Activated naive CD8-positive, alpha-beta T cell treated with anti-CD3 and anti-CD28 coated beads for 36 hours (primary cell): ENCODE measurements at regions not wholly inside any gene's neighbourhood (a gene's known extent, or its start where the extent isn't known, plus 50 kb on each side); places are given as distances from the start of the nearest gene placed in this dataset.

Experiments used
- DNase-seq: peaks from one replicate; pipeline ENCODE4 v3.0.0; 2021
- H3K27ac Mint-ChIP-seq: one replicate; pipeline ENCODE4 v1.8.0; 2022; ENCODE audit warnings: mild to moderate bottlenecking, moderate library complexity, mixed read lengths
- H3K27me3 Mint-ChIP-seq: one replicate; pipeline ENCODE4 v1.8.0; 2022; ENCODE audit warnings: mild to moderate bottlenecking, mixed read lengths
- H3K36me3 Mint-ChIP-seq: one replicate; pipeline ENCODE4 v1.8.0; 2021; ENCODE audit warnings: mild to moderate bottlenecking, mixed read lengths
- H3K4me1 Mint-ChIP-seq: one replicate; pipeline ENCODE4 v1.8.0; 2021; ENCODE audit warnings: mixed read lengths
- H3K4me3 Mint-ChIP-seq: one replicate; pipeline ENCODE4 v1.8.0; 2022; ENCODE audit warnings: mild to moderate bottlenecking, moderate library complexity, mixed read lengths
- H3K9me3 Mint-ChIP-seq: one replicate; pipeline ENCODE4 v1.8.0; 2022; ENCODE audit warnings: mixed read lengths

DNA sequence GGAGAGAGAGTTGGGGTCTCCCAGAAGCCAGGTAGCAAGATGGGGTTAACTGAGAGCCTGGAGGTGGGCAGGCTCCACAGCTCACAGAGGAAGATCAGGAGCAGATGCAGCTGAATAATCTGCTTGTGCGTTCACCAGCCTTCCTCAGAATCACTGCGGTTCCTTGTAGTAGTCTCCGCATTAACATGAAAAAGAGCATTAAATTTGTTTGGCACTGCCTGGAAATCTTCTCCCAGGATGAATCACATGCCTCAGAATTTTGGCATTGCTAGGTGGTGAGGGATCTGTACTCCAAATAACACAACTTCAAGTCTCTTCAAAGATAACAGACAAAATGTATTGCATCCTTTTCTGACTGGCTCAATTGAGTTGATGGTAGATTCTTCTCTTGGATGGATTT lies 700.6 kb upstream of the ARRDC4 start:
- no peak overlapping the region for H3K27ac Mint-ChIP-seq
- no peaks in the 10 kb centered on the region for H3K27me3 Mint-ChIP-seq

DNA sequence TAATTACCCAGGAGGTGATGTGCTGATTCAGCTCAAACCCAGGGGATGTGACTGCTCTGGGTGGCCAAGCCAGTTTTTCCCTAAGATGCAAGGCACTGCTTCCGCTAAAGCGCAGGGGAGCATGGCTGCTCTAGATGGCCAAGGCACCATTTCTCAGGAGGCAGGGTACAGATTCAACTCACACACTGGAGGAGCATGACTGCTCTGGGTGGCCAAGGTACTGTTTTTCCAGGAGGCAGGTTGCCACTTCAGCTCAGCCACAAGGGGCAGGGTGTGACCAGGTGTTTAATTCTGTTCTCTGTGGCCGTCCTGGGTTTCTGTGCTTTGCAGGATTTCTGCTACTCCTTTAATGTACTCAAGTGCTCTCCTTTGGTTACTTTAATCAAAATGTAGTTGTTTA lies 659.3 kb upstream of the ARRDC4 start:
- no peaks in the 10 kb centered on the region for H3K4me1 Mint-ChIP-seq
- no peaks in the 10 kb centered on the region for H3K36me3 Mint-ChIP-seq
- no peaks in the 10 kb centered on the region for H3K27me3 Mint-ChIP-seq
- no peak overlapping the region for H3K4me3 Mint-ChIP-seq
- H3K27ac Mint-ChIP-seq: no peak overlapping the region
- no peak for DNase-seq
- peaks cover 1% of the 10 kb centered on the region for H3K9me3 Mint-ChIP-seq

More for the DNA sequence above, 700.6 kb upstream of the ARRDC4 start:
- H3K36me3 Mint-ChIP-seq: no peaks in the 10 kb centered on the region
- H3K4me3 Mint-ChIP-seq: no peak overlapping the region
- no peaks in the 10 kb centered on the region for H3K4me1 Mint-ChIP-seq
- H3K9me3 Mint-ChIP-seq: peaks cover under 1% of the 10 kb centered on the region
- no peak for DNase-seq

DNA sequence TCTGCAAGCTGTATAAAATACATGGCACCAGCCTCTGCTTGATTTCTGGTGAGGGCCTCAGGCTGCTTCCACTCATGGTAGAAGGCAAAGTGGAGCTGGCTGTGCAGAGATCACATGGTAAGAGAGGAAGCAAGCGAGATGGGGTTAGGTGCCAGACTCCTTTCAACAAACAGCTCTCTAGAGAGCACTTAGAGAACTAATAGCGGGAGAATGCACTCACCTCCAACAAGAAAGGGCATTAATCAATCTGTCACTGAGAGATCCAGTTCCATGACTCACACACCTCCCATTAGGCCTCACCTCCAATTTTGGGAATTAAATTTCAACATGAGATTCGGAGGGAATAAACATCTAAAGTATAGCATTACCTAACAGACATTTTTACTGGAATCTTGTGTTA lies 644.1 kb upstream of the ARRDC4 start:
- Mint-ChIP-seq H3K4me1 (no peaks in the 10 kb centered on the region), H3K27me3 (peaks cover 1% of the 10 kb centered on the region), H3K4me3 (no peak overlapping the region), H3K36me3 (no peaks in the 10 kb centered on the region), H3K9me3 (peaks cover 4% of the 10 kb centered on the region), H3K27ac (no peak overlapping the region)
- DNase-seq: no peak

DNA sequence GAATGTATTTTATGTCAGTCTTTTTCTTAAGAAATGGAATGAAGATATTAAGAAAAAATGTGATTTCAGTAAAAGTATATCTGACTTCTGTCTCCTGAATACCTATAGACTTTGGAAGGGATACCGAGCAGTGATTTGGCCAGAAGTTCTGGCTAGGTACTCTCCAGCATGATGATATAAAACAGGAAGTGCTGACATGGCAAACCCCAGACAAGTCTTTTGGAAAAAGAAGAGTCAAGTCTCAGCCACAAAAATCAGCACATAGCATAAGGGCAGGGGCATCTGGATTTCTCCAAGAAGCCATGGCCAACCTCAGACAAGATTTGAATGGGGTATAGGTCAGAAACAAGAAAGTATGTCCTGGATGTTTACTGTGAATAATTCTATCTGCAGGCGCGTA lies 643.3 kb upstream of the ARRDC4 start:
- no peak for DNase-seq
- Mint-ChIP-seq H3K9me3 (peaks cover 4% of the 10 kb centered on the region), H3K4me3 (no peak overlapping the region), H3K27me3 (no peaks in the 10 kb centered on the region), H3K4me1 (no peaks in the 10 kb centered on the region), H3K27ac (no peak overlapping the region), H3K36me3 (no peaks in the 10 kb centered on the region)

DNA sequence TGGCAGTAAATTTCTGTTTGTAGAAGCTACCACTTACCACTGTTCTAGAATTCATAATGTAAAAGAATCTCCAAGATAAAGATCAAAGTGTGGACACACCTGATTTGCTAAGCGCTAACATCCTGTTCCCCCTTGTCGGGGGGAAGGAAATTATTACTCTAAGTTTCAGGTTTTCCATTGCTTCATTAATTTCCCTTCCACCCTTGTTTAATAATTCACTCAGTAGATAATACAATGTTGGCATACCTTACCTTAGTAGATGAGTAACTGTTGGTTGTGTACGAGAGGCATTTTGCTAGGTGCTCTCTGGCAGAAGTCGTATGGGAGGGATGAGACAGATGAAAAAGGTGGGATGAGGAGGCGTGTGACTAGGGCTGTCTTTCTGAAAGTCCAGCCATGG lies 641.2 kb upstream of the ARRDC4 start:
- Mint-ChIP-seq H3K9me3 (peaks cover 10% of the 10 kb centered on the region), H3K4me1 (no peaks in the 10 kb centered on the region), H3K36me3 (no peaks in the 10 kb centered on the region), H3K27ac (no peak overlapping the region), H3K27me3 (no peaks in the 10 kb centered on the region), H3K4me3 (no peak overlapping the region)
- no peak for DNase-seq

DNA sequence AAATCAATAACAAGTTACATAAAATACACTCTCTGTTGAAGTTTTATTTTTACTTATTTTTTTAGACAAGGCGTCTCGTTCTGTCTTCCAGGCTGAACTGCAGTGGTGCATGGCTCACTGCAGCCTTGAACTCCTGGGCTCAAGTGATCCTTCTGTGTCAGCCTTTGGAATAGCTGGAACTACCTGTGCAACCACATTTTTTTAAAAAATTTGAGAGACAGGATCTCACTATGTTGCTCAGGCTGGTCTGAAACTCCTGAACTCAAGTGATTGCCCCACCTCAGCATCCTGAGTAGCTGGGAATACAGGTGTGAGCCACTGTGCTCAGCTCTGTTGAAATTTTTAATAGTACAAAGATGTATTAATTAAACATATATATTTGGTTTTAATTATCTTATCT lies 614.3 kb upstream of the ARRDC4 start:
- H3K4me1 Mint-ChIP-seq: no peaks in the 10 kb centered on the region
- no peak overlapping the region for H3K27ac Mint-ChIP-seq
- no peaks in the 10 kb centered on the region for H3K36me3 Mint-ChIP-seq
- H3K27me3 Mint-ChIP-seq: no peaks in the 10 kb centered on the region
- no peak for DNase-seq
- no peaks in the 10 kb centered on the region for H3K9me3 Mint-ChIP-seq
- H3K4me3 Mint-ChIP-seq: no peak overlapping the region

DNA sequence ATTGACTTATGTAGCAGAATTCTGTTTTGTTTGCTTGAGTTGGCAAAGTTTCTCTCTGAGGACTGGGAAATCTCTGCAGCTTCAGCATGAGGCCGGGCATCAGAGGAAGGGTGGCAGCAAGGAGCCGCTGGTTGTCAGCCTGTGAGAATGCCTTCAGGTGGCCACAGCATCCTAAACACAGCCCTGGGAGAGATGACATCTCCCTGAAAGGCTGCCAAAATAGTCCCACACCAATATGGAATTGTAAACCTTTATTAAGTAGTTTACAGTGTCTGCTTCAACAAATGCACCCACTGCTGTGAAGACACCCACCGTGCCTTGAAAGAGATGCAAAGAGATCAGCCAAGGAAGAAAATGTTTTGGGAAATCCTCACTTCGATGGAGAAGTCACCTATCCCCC lies 609.7 kb upstream of the ARRDC4 start:
- H3K9me3 Mint-ChIP-seq: no peaks in the 10 kb centered on the region
- DNase-seq: no peak
- no peak overlapping the region for H3K4me3 Mint-ChIP-seq
- no peak overlapping the region for H3K27ac Mint-ChIP-seq
- H3K4me1 Mint-ChIP-seq: no peaks in the 10 kb centered on the region
- H3K27me3 Mint-ChIP-seq: no peaks in the 10 kb centered on the region
- no peaks in the 10 kb centered on the region for H3K36me3 Mint-ChIP-seq

DNA sequence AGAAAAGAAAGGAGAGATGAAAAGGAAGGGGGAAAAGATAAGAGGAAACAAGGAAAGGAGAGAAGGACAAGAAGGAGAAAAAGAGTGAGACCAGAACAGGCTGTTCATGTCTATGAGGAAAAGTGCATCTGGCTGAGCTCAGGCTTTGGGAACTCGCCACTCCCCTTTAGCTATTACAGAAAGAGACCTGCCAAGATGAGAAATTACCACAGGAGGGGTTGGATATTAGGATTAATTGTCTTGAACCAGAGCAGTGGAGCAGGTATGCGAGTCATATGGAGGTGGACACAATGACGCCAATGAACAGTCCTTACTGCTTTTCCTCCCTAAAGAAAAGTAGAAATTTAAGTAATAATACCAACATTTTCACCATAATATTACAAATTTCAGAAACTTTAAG lies 577.0 kb upstream of the ARRDC4 start:
- Mint-ChIP-seq H3K9me3 (peaks cover 2% of the 10 kb centered on the region), H3K36me3 (no peaks in the 10 kb centered on the region), H3K4me1 (no peaks in the 10 kb centered on the region), H3K27ac (no peak overlapping the region), H3K27me3 (no peaks in the 10 kb centered on the region), H3K4me3 (no peak overlapping the region)
- DNase-seq: no peak

DNA sequence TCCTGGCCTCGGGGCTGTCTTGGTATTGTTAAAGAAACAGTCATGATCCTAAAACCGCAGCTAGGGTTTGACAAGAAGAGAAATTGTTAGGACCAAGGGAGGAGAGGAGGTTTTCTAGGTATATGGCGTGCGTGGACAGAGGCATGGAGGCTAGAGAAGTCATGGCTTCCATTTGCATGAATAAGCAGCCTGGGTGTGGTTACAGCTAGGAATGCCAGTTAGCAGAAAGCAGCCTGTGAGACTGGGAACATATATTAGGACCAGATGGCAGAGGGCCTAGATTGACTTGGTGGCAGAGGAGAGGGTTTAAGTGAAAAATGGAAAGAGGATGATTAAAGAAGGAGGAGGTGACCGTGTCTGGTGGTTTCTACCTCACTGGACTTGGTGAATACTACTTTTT lies 573.6 kb upstream of the ARRDC4 start:
- Mint-ChIP-seq H3K27me3 (peaks cover 4% of the 10 kb centered on the region), H3K4me3 (no peak overlapping the region), H3K27ac (no peak overlapping the region), H3K36me3 (no peaks in the 10 kb centered on the region), H3K9me3 (peaks cover 2% of the 10 kb centered on the region), H3K4me1 (no peaks in the 10 kb centered on the region)
- no peak for DNase-seq

DNA sequence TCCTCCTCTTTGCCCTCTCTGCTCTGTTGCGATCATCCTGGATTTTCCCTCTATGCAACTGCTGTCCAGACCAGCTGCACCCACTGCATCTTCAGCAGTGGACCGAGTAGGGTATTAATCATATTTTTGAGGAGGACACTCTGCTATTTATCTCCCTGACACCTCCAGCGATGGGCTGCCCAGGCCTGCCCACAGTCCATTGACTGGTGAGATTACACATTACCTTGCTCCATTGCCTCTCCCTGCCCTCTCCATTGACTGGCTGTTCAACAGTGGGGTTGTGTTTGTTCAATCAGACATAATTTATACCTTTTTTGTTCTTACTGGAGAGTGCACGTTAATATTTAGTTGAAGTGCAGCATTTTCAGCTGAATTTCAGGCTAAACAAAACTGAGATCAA lies 559.3 kb upstream of the ARRDC4 start:
- no peak overlapping the region for H3K4me3 Mint-ChIP-seq
- DNase-seq: no peak
- H3K27ac Mint-ChIP-seq: no peak overlapping the region
- H3K4me1 Mint-ChIP-seq: no peaks in the 10 kb centered on the region
- H3K36me3 Mint-ChIP-seq: no peaks in the 10 kb centered on the region
- H3K27me3 Mint-ChIP-seq: no peaks in the 10 kb centered on the region
- no peaks in the 10 kb centered on the region for H3K9me3 Mint-ChIP-seq

DNA sequence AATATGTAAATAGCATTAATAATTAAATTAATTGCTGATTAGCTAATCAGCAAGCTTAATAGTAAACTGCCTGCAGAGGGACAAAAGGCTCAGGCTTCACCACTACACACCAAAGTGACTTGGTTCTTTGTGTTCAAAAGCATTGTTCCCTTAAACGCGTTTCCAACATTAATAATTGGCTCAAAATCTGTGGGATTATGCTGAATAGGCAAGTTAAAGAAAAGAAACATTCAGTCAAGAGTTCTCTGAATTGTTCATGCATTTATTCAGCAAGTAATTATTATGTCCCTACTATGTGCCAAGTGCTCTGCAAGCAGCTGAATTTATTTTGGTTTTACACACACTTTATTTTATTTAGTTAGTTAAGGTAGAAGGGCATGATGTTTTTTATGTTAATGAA lies 558.5 kb upstream of the ARRDC4 start:
- no peaks in the 10 kb centered on the region for H3K9me3 Mint-ChIP-seq
- H3K4me3 Mint-ChIP-seq: no peak overlapping the region
- no peaks in the 10 kb centered on the region for H3K36me3 Mint-ChIP-seq
- H3K27me3 Mint-ChIP-seq: no peaks in the 10 kb centered on the region
- H3K4me1 Mint-ChIP-seq: no peaks in the 10 kb centered on the region
- no peak overlapping the region for H3K27ac Mint-ChIP-seq
- no peak for DNase-seq

DNA sequence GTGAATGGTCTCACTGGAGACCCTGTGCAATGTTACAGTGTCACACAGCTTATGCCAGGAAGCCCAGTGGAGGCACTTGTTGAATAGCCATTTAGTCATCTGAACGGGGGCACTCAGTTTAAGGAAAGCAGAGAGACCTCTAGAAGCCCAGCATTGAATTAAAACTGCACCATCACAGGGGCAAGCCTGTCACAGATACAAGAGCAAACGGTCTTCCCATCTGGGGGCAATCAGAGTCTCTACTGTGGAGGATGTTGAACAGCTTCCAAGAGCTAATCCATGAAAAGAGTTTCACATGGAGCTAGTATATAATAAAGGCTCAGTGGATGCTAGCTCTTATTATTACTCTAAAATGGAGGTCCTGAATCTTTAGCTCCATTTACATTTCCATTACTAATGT lies 553.7 kb upstream of the ARRDC4 start:
- no peak for DNase-seq
- Mint-ChIP-seq H3K9me3 (no peaks in the 10 kb centered on the region), H3K36me3 (no peaks in the 10 kb centered on the region), H3K4me1 (no peaks in the 10 kb centered on the region), H3K27me3 (no peaks in the 10 kb centered on the region), H3K4me3 (no peak overlapping the region), H3K27ac (no peak overlapping the region)

DNA sequence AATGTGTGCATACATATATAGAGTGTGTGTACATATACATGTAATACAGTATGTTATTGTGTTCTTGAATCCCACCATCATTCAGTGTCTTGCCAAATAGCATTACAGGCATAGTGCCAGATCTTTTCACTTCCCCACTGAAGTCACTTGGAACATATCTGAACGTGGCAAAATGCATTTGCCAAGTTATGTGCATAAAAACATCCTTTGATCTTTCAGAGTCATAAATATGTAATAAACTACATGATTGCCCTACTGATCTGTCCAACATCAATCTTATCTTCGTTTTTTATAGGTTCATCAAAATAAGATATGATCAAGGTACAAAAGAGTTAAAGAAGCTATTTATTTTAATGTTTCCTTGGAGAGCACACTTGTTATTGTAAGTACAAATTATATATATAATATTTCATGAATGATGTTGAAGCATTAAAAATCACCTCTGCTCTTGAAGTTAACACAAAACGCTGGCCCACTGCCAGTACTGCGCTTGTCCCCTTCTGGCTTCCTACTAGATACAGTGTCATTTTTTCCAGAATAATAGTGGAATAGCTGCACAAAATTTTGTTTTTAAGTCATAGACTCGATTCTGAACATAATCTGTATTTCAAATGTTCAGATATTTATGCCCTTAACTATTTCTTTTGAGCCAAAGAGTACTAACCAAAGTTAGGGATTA lies 549.5 kb upstream of the ARRDC4 start:
- H3K27me3 Mint-ChIP-seq: no peaks in the 10 kb centered on the region
- no peak overlapping the region for H3K4me3 Mint-ChIP-seq
- no peaks in the 10 kb centered on the region for H3K4me1 Mint-ChIP-seq
- no peak overlapping the region for H3K27ac Mint-ChIP-seq
- peaks cover 2% of the 10 kb centered on the region for H3K9me3 Mint-ChIP-seq
- H3K36me3 Mint-ChIP-seq: no peaks in the 10 kb centered on the region
- no peak for DNase-seq

DNA sequence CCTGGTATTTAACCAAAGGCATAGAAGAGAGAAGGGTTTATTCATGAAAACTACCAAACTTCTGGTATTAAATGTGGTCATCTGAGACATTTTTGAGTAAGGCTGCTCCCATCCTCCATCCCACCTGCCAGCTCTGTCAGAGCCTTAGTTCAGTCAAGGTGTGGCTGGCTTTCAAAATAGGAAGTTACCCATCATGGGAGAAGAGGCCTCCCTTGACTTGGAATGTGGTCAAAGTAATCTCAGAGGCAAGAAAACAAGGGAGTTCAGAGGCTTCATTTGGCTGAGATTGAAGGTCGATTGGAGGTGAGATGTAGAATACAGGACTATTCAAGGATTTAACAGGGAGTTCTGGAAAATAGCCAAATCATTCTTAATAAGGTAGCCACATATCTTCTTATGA lies 540.4 kb upstream of the ARRDC4 start:
- H3K9me3 Mint-ChIP-seq: peaks cover 9% of the 10 kb centered on the region
- H3K27me3 Mint-ChIP-seq: peaks cover 3% of the 10 kb centered on the region
- H3K36me3 Mint-ChIP-seq: no peaks in the 10 kb centered on the region
- no peak overlapping the region for H3K4me3 Mint-ChIP-seq
- DNase-seq: no peak
- H3K4me1 Mint-ChIP-seq: no peaks in the 10 kb centered on the region
- H3K27ac Mint-ChIP-seq: no peak overlapping the region

DNA sequence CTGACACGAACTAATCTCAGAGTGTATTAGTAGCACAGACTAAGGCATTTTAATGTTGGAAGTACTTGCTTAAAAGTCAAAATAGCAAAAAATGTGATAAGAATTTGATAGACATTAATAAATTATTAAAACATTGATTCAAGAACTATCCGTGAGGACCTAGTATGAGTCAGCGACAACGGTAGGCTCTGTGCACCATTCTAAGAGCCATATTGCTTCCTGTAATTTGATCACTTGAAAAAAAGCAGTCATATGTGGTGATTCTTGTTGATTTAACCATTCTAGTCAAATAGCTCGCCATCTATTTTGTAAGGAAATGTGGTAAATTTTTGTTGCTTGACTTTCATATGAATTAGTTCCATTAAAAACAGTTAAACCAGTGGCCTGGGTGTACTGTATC lies 534.9 kb upstream of the ARRDC4 start:
- Mint-ChIP-seq H3K4me3 (no peak overlapping the region), H3K27me3 (no peaks in the 10 kb centered on the region), H3K9me3 (peaks cover 1% of the 10 kb centered on the region), H3K27ac (no peak overlapping the region), H3K36me3 (no peaks in the 10 kb centered on the region), H3K4me1 (no peaks in the 10 kb centered on the region)
- no peak for DNase-seq

DNA sequence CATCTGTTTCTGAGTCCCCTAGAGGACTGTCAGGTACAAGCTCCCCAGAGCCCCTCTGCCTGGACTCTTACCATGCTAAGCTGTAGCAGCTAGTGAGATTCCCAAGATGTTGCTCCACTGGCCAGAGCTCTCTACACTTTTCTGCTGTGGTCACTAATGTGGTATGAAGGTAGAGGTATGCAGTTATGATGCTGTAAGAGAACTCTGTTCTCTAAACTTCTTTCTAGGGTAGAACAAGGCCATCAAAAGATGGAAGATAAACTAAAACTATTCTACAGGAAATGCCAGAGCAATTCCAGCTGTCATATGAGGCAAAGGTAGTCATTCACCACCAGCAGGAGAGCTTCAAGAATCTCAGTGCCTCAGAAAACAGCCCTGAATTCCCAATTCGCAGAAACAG lies 517.4 kb upstream of the ARRDC4 start:
- H3K9me3 Mint-ChIP-seq: peaks cover 1% of the 10 kb centered on the region
- no peak overlapping the region for H3K4me3 Mint-ChIP-seq
- no peak for DNase-seq
- no peak overlapping the region for H3K27ac Mint-ChIP-seq
- H3K4me1 Mint-ChIP-seq: no peaks in the 10 kb centered on the region
- no peaks in the 10 kb centered on the region for H3K36me3 Mint-ChIP-seq
- no peaks in the 10 kb centered on the region for H3K27me3 Mint-ChIP-seq

DNA sequence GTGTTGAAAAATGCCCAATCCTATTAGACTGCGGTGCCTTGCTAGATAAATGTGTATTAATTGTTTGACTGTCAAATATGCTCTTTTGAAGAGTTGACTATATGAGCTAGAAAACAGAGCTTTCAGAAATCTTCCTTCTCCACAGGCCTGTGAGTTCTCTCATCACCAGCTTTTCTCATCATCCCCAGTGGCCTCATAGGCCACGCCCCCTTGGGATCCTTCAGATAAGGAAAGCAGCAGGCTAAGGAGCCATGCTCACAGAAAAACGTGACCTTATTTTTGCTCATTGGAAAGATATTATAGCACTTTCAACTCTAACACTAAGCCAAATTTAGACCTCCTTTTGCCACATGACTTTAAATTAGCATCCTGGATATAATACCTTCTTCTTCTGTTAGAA lies 514.4 kb upstream of the ARRDC4 start:
- no peak overlapping the region for H3K27ac Mint-ChIP-seq
- H3K36me3 Mint-ChIP-seq: no peaks in the 10 kb centered on the region
- no peak overlapping the region for H3K4me3 Mint-ChIP-seq
- H3K9me3 Mint-ChIP-seq: no peaks in the 10 kb centered on the region
- H3K4me1 Mint-ChIP-seq: no peaks in the 10 kb centered on the region
- no peak for DNase-seq
- H3K27me3 Mint-ChIP-seq: no peaks in the 10 kb centered on the region
